Stimulated activated effector memory CD8-positive, alpha-beta T cell treated with anti-CD3 and anti-CD28 coated beads, Interleukin-12 subunit alpha, Interleukin-12 subunit beta, amount 100 ng/mL, for 72 hours (primary cell): ENCODE measurements at regions not wholly inside any gene's neighbourhood (a gene's known extent, or its start where the extent isn't known, plus 50 kb on each side); places are given as distances from the start of the nearest gene placed in this dataset.
"Not testable (repeated sequence)": the region's sequence is repeated elsewhere in the genome, so short reads cannot be mapped to it uniquely, and the experiment has no call there.

Source experiments
- ATAC-seq: fragments of 150-1000 bp; cut with Tn5 transposase; 2 replicates; pipeline ENCODE4 v1.10.0; 2021
- DNase-seq, 2 donors: peaks; one replicate each; pipeline ENCODE4 v3.0.0; 2021 to 2022; ENCODE audit warnings: low spot score in 2 of 2
- H3K27ac Mint-ChIP-seq: one replicate; pipeline ENCODE4 v1.8.0; 2022; ENCODE audit warnings: mild to moderate bottlenecking, mixed read lengths
- H3K36me3 Mint-ChIP-seq: one replicate; pipeline ENCODE4 v1.8.0; 2022; ENCODE audit warnings: mild to moderate bottlenecking, mixed read lengths
- H3K4me1 Mint-ChIP-seq: one replicate; pipeline ENCODE4 v1.8.0; 2022; ENCODE audit warnings: mixed read lengths
- H3K4me3 Mint-ChIP-seq: one replicate; pipeline ENCODE4 v1.8.0; 2022; ENCODE audit warnings: mild to moderate bottlenecking, mixed read lengths
- H3K9me3 Mint-ChIP-seq: one replicate; pipeline ENCODE4 v1.8.0; 2022; ENCODE audit warnings: mixed read lengths

DNA sequence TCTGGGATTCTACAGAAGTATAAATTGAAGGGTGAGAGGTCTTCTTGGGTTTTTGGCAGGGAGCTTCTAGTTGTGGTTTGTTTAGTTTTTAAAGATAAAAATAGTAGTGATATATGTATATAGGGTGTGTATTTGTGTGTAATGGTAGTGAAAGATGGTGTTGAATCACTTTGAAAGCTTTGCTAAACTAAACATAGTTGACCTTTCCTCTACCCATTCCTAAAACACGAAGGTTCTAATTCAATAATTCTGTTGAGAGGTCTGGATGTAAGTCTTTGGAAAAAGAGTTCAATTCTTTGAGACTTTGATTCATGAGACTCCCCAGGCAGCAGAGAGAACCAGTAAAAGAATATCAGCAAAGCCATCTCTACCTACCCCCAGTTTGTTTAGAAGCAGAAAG, 247.9 kb upstream of the DUSP10 start:
- DNase-seq (no peak), ATAC-seq (no peak)
- Mint-ChIP-seq H3K36me3 (no peaks in the 10 kb centered on the region), H3K4me1 (peaks cover 27% of the 10 kb centered on the region), H3K4me3 (no peak overlapping the region), H3K9me3 (no peaks in the 10 kb centered on the region), H3K27ac (no peak overlapping the region)

DNA sequence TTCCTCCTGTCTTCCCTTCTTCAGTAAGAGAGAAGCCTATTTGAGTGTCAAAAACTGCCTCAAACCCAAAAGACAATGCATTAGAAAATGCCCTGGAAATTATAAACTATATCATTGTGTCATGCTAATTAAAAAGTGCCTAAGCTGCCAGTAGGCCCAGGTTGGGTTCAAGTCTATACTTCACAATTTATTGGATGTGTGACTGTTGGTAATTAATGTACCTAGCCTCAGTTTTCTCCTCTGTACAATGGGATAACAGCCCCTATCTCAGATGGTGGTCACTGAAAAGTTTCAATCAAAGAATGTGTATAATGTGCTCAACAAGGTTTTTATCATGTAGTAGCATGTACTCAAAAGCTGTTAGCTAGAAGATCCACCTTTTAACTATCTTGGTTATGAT, 246.9 kb upstream of the DUSP10 start:
- no peak overlapping the region for H3K27ac Mint-ChIP-seq
- no peaks in the 10 kb centered on the region for H3K36me3 Mint-ChIP-seq
- H3K4me1 Mint-ChIP-seq: peaks cover 18% of the 10 kb centered on the region
- DNase-seq (no peak), ATAC-seq (no peak)
- no peaks in the 10 kb centered on the region for H3K9me3 Mint-ChIP-seq
- H3K4me3 Mint-ChIP-seq: no peak overlapping the region

DNA sequence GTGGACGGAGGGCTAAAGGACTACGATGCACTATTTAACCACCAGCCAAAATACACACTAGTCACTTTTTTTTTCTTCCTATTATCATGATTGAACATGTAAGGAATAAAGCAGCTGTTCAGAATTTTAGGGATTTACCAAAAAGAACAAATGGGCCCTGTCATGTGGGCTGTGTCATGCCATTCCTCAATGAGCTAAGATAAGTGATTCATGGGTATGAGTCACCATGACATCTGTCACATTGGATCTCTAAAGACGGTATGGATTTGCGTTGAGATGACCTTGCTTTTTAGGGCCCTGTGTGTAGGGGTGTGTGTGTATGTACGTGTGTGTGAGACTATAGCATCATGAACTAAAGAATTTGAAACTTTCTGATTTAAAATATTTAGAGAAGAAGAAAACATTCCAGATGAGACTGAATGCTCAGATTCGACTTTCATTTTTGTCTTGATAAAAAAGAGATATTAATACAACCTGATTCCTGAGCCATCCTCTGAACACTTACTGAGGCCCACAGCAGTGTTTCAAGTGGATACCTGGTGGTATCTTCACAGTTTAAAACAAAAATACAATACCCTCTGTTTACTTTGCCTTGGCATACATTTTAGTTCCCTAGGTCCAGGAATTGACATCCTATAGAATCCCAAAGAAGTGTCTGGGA, 246.1 kb upstream of the DUSP10 start:
- Mint-ChIP-seq H3K27ac (no peak overlapping the region), H3K9me3 (no peaks in the 10 kb centered on the region), H3K4me1 (peaks cover 12% of the 10 kb centered on the region), H3K4me3 (no peak overlapping the region), H3K36me3 (no peaks in the 10 kb centered on the region)
- DNase-seq (no peak), ATAC-seq (peak; percentile 68)

DNA sequence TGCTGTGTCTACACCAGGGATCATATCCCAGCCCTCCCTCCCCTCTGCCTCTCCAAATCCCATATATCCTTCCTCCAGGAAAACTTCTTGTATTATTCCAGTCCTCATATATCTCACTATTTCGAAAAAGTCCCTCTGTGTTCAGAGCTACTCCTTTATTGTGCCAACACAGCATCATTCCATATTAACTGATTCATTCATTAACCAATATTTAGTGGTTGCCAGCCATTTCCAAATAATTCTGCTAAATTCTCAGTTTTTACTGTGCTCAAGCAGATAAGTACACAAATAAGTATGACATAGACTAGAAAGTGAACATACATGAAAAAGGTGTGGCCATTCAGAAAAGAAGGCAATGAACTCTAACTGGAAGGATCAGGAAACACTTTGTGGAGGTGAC, 241.6 kb upstream of the DUSP10 start:
- H3K4me1 Mint-ChIP-seq: no peaks in the 10 kb centered on the region
- H3K27ac Mint-ChIP-seq: no peak overlapping the region
- no peaks in the 10 kb centered on the region for H3K9me3 Mint-ChIP-seq
- no peak for DNase-seq
- no peak overlapping the region for H3K4me3 Mint-ChIP-seq
- no peak for ATAC-seq
- H3K36me3 Mint-ChIP-seq: no peaks in the 10 kb centered on the region

DNA sequence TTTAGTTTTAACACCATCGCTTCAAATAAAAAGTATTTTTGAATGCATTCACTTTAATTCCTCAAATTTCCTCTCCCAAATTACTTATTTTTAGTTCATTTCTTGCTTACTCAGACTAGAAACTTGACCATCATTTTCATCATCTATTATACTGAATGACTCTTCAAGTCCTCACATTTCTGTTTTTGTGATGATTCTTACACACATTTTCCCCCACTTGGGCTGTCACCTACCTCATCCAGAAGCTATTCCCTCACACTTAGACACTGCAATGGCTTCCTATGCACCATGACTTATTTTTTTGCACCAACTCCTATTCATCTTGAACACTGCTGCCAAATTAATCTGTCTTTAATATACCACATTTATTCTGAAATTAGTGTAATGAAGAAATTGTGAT, 239.6 kb upstream of the DUSP10 start:
- no peak for DNase-seq
- Mint-ChIP-seq H3K36me3 (no peaks in the 10 kb centered on the region), H3K27ac (no peak overlapping the region), H3K4me3 (no peak overlapping the region), H3K4me1 (no peaks in the 10 kb centered on the region), H3K9me3 (no peaks in the 10 kb centered on the region)
- ATAC-seq: no peak

DNA sequence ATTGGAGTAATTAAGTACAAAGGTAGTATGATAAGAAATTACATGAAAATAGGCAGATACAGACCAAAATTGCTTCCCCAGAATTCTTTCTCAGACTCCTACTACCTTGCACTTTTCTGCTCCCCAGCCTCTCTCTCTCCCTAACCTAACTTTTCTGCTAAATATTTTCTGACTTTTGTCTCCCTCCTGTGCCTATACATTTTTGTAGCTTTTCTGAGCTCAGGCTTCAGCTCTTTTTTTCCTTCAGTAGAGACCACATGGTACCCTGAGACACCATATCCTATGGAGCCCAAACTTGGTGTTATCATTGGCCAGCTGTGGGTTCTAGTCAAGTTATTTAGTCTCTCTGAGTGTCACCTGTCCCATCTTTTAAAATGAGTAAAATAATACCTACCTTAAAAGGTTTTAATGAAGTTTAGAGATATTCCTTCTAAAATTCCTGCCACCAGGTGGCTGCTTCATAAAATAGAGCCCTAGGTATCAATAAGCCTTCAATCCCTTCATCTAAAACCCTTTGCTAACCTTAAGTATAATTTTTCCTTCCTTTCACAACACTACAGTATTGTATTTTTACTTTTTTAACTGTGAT, 237.6 kb upstream of the DUSP10 start:
- no peak overlapping the region for H3K27ac Mint-ChIP-seq
- H3K4me1 Mint-ChIP-seq: no peaks in the 10 kb centered on the region
- DNase-seq: no peak
- no peak for ATAC-seq
- no peaks in the 10 kb centered on the region for H3K9me3 Mint-ChIP-seq
- H3K36me3 Mint-ChIP-seq: no peaks in the 10 kb centered on the region
- H3K4me3 Mint-ChIP-seq: no peak overlapping the region

DNA sequence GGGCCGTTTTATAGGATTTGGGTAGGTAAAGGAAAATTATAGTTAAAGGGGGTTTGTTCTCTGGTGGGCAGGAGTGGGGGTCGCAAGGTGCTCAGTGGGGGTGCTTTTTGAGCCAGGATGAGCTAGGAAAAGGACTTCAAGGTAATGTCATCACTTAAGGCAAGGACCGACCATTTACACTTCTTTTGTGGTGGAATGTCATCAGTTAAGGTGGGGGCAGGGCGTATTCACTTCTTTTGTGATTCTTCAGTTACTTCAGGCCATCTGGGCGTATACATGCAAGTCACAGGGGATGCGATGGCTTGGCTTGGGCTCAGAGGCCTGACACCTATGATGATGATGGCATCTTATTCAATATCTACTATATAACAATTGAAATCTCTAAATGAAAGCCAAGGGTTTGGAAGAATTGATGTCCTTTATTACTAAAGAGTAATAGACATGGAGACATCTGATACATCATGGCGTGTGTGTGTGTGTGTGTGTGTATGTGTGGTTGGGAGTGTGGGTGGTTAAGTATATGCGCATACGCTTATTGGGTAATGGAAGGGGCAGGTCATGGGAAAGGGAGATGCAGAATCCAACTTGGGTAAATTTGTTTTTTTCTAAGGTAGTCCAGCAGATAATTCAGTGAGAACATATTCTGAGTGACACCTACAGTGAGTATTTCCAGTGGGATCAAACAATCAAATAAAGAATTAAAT, 236.9 kb upstream of the DUSP10 start:
- H3K4me3 Mint-ChIP-seq: not testable (repeated sequence)

DNA sequence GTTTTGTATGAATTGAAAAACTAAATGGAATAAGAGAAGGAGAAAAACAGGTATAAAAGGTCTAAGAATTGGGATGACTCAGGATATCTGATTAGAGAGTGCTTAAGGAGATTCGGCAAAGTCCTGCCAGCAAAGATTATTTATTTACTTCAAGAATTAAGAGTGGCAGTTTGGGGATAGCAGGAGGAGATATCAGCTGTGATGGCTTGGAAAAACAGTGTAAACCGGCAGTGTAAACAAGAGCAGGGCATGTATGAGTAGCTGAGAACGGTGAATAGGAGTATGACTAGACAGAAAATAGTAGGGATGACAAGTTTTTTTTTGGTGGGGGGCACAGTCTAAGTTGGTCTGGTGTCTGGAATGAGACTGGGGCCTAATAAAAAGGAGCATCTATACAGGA, 231.9 kb upstream of the DUSP10 start:
- not testable (repeated sequence) for H3K4me1 Mint-ChIP-seq, ATAC-seq, H3K36me3 Mint-ChIP-seq, H3K4me3 Mint-ChIP-seq, H3K9me3 Mint-ChIP-seq, DNase-seq
- peak overlapping the region; percentile 55 for H3K27ac Mint-ChIP-seq

More for the DNA sequence above, 236.9 kb upstream of the DUSP10 start:
- not testable (repeated sequence) for ATAC-seq, H3K27ac Mint-ChIP-seq, H3K9me3 Mint-ChIP-seq, H3K4me1 Mint-ChIP-seq, DNase-seq, H3K36me3 Mint-ChIP-seq

DNA sequence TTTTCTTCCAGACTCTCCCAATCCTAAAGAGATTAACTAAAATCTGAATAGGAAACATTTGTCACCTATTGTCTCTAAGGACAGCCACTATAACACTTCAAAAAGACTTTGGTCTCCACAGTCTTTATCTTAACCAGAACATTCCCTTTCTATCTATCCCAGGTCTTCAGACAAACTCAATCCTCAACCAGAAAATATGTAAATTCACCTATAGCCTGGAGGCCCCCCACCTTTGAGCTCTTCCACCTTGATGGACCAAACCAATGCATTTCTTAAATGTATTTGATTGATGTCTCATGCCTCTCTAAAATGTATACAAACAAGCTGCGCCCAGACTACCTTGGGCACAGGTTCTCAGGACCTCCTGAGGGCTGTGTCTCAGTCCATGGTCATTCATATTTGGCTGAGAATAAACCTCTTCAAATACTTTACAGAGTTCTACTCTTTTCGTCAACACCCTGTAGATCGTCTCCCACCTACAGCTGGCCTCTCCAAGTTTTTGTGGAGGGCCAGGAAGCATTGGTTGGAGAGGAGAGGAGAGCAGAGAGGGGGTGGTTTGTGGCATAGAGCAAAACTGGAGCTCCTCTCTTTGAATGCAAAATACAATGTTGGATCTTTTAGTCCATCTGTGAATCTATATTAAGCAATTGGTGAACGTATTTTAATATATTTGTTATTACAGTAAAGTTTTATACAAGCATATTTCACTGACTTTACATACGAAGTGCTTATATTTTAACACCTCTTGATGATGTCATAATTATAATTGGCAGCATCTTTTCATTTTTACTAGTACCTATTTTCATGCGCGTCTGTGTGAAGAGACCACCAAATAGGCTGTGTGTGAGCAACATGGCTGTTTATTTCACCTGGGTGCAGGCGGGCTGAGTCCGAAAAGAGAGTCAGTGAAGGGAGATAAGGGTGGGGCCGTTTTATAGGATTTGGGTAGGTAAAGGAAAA, 230.7 kb upstream of the DUSP10 start:
- Mint-ChIP-seq H3K36me3 (no peaks in the 10 kb centered on the region), H3K27ac (no peak overlapping the region), H3K4me1 (no peaks in the 10 kb centered on the region), H3K9me3 (no peaks in the 10 kb centered on the region), H3K4me3 (no peak overlapping the region)
- no peak for ATAC-seq
- DNase-seq: no peak

DNA sequence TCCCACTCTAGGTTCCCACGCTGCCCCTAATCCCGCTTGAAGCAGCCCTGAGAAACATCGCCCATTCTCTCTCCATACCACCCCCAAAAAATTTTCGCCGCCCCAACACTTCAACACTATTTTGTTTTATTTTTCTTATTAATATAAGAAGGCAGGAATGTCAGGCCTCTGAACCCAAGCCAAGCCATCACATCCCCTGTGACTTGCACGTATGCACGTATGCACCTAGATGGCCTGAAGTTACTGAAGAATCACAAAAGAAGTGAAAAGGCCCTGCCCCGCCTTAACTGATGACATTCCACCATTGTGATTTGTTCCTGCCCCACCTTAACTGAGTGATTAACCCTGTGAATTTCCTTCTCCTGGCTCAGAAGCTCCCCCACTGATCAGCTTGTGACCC, 229.1 kb upstream of the DUSP10 start:
- ATAC-seq: not testable (repeated sequence)

DNA sequence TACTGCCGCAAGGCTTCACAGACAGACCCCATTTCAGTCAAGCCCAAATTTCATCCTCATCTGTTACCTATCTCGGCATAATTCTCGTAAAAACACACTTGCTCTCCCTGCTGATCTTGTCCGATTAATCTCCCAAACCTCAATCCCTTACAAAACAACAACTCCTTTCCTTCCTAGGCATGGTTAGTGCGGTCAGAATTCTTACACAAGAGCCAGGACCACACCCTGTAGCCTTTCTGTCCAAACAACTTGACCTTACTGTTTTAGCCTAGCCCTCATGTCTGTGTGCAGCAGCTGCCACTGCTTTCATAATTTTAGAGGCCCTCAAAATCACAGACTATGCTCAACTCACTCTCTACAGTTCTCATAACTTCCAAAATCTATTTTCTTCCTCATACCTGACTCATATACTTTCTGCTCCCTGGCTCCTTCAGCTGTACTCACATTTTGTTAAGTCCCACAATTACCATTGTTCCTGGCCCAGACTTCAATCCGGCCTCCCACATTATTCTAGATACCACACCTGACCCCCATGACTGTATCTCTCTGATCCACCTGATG, 227.5 kb upstream of the DUSP10 start:
- not testable (repeated sequence) for H3K36me3 Mint-ChIP-seq, DNase-seq, H3K4me1 Mint-ChIP-seq, ATAC-seq, H3K4me3 Mint-ChIP-seq, H3K9me3 Mint-ChIP-seq, H3K27ac Mint-ChIP-seq

More for the DNA sequence above, 229.1 kb upstream of the DUSP10 start:
- H3K27ac Mint-ChIP-seq, H3K4me1 Mint-ChIP-seq, DNase-seq, H3K9me3 Mint-ChIP-seq, H3K4me3 Mint-ChIP-seq, H3K36me3 Mint-ChIP-seq: not testable (repeated sequence)

DNA sequence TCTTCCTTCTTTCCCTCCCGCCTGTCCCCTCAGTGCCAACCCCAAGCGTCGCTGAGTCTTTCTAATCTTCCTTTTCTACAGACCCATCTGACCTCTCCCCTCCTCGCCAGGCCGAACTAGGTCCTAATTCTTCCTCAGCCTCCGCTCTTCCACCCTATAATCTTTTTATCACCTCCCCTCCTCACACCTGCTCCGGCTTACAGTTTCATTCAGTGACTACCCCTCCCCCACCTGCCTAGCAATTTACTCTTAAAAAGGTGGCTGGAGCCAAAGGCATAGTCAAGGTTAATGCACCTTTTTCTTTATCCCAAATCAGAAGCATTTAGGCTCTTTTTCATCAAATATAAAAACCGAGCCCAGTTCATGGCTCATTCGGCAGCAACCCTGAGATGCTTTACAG, 225.6 kb upstream of the DUSP10 start:
- not testable (repeated sequence) for ATAC-seq, H3K27ac Mint-ChIP-seq, H3K9me3 Mint-ChIP-seq, H3K4me3 Mint-ChIP-seq, H3K4me1 Mint-ChIP-seq, H3K36me3 Mint-ChIP-seq, DNase-seq

DNA sequence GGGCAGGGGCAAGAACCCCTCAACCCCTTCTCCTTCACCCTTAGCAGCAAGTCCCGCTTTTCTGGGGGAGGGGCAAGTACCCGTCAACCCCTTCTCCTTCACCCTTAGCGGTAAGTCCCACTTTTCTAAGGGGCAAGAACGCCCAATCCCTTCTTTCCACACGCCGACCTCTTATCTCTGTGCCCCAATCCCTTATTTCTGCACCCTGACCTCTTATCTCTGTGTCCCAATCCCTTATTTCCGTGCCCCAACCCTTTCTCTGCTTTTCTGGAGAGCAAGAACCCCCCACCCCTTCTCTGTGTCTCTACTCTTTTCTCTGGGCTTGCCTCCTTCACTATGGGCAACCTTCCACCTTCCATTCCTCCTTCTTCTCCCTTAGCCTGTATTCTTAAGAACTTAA, 225.0 kb upstream of the DUSP10 start:
- not testable (repeated sequence) for ATAC-seq, H3K27ac Mint-ChIP-seq, H3K9me3 Mint-ChIP-seq, H3K36me3 Mint-ChIP-seq, H3K4me3 Mint-ChIP-seq, DNase-seq, H3K4me1 Mint-ChIP-seq

DNA sequence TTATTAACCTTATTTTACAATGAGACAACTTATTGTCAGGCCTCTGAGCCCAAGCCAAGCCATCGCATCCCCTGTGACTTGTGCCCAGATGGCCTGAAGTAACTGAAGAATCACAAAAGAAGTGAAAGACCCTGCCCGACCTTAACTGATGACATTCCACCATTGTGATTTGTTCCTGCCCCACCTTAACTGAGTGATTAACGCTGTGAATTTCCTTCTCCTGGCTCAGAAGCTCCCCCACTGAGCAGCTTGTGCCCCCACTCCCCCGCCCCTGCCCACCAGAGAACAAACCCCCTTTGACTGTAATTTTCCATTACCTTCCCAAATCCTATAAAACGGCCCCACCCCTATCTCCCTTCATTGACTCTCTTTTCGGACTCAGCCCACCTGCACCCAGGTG, 224.0 kb upstream of the DUSP10 start:
- not testable (repeated sequence) for H3K9me3 Mint-ChIP-seq, H3K4me1 Mint-ChIP-seq, DNase-seq, ATAC-seq, H3K36me3 Mint-ChIP-seq, H3K4me3 Mint-ChIP-seq, H3K27ac Mint-ChIP-seq

DNA sequence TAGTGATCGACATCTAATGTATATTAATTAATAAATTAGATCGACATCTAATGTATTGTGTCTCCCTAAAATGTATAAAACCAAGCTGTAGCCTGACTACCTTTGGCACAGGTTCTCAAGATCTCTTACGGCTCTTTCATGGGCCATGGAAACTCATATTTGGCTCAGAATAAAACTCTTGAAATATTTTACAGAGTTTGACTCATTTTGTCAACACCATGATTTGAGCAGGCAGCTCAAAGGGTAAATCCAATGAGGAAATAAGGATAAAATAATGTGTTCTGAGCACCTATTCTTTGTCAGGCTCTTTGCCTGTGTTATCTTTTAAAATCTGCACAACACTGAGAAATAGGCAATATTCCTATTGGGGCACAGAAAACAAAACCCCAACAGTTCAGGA, 223.4 kb upstream of the DUSP10 start:
- Mint-ChIP-seq H3K36me3 (no peaks in the 10 kb centered on the region), H3K9me3 (no peaks in the 10 kb centered on the region), H3K4me1 (peaks cover 10% of the 10 kb centered on the region), H3K27ac (no peak overlapping the region), H3K4me3 (no peak overlapping the region)
- ATAC-seq (no peak), DNase-seq (no peak)
